CD14-positive monocyte (primary cell): ENCODE measurements at regions not wholly inside any gene's neighbourhood (a gene's known extent, or its start where the extent isn't known, plus 50 kb on each side); places are given as distances from the start of the nearest gene placed in this dataset.

Source experiments
- DNase-seq, 3 donors: peaks; one replicate each; pipeline ENCODE4 v3.0.0-alpha.2; 2011 to 2022
- H2AFZ ChIP-seq: 2 replicates; pipeline ENCODE4 v1.6.0; 2012; ENCODE audit warnings: mild to moderate bottlenecking, low read depth, low read length, inconsistent platforms; ENCODE audit not compliant: insufficient read depth, poor library complexity, severe bottlenecking
- H3K27ac ChIP-seq, 2 donors: 1 replicate in 1 of 2; 2 replicates in 1 of 2; pipeline ENCODE4 v1.5.1; 2012 to 2013; ENCODE audit warnings: low read length in 2 of 2, control low read depth in 1 of 2, inconsistent platforms in 1 of 2, low read depth in 1 of 2, mild to moderate bottlenecking in 1 of 2
- H3K27me3 ChIP-seq, 2 donors: one replicate each; pipeline versions ENCODE4 v1.6.0 to v1.6.1; 2011 to 2013; ENCODE audit warnings: low read length in 2 of 2; ENCODE audit not compliant: control insufficient read depth in 2 of 2, insufficient read depth in 2 of 2
- H3K36me3 ChIP-seq, 2 donors: replicated peaks in 1 of 2; 1 replicate in 1 of 2; 2 replicates in 1 of 2; pipeline versions ENCODE4 v1.5.1 to v1.6.1; 2012 to 2013; ENCODE audit warnings: low read length in 2 of 2, control low read depth in 1 of 2, inconsistent platforms in 1 of 2, mild to moderate bottlenecking in 1 of 2; ENCODE audit not compliant: insufficient read depth in 2 of 2, control insufficient read depth in 1 of 2
- H3K4me1 ChIP-seq, 2 donors: 1 replicate in 1 of 2; 2 replicates in 1 of 2; pipeline versions ENCODE4 v1.5.1 to v1.6.1; 2012 to 2013; ENCODE audit warnings: low read length in 2 of 2, control low read depth in 1 of 2, inconsistent platforms in 1 of 2, mild to moderate bottlenecking in 1 of 2, moderate library complexity in 1 of 2; ENCODE audit not compliant: insufficient read depth in 2 of 2, control insufficient read depth in 1 of 2
- H3K4me2 ChIP-seq: replicated peaks from 2 replicates; pipeline ENCODE3; 2012; ENCODE audit warnings: low read length, moderate library complexity, mild to moderate bottlenecking; ENCODE audit not compliant: poor library complexity, severe bottlenecking; ENCODE audit errors: extremely low read depth
- H3K4me3 ChIP-seq, 3 experiments: fragments of 200-600 bp in 1 of 3; sonication (generic) in 1 of 3; replicated peaks in 1 of 3; 1 replicate in 2 of 3; 2 replicates in 1 of 3; pipeline ENCODE4 v1.5.1; 2011 to 2013; ENCODE audit warnings: low read length in 3 of 3, mild to moderate bottlenecking in 3 of 3, control low read depth in 2 of 3, low read depth in 2 of 3, inconsistent platforms in 1 of 3, moderate library complexity in 1 of 3
- H3K79me2 ChIP-seq: 2 replicates; pipeline ENCODE4 v1.6.0; 2012; ENCODE audit warnings: mild to moderate bottlenecking, control low read depth, inconsistent platforms, low read length, moderate library complexity; ENCODE audit not compliant: insufficient read depth
- H3K9ac ChIP-seq: 2 replicates; pipeline ENCODE4 v1.6.0; 2017; ENCODE audit warnings: low read length, mild to moderate bottlenecking; ENCODE audit not compliant: insufficient read depth, poor library complexity, severe bottlenecking
- H3K9me3 ChIP-seq, 2 donors: replicated peaks in 1 of 2; 1 replicate in 1 of 2; 2 replicates in 1 of 2; pipeline versions ENCODE4 v1.5.1 to v1.6.1; 2012 to 2013; ENCODE audit warnings: low read length in 2 of 2, control low read depth in 1 of 2; ENCODE audit not compliant: control insufficient read depth in 1 of 2, insufficient read depth in 1 of 2
- H4K20me1 ChIP-seq: 2 replicates; pipeline ENCODE4 v1.6.0; 2012; ENCODE audit warnings: mild to moderate bottlenecking, low read length, control low read depth, moderate library complexity; ENCODE audit not compliant: insufficient read depth
- H3K27ac Mint-ChIP-seq, 7 donors: one replicate each; pipeline ENCODE4 v1.8.0; 2020; ENCODE audit warnings: mild to moderate bottlenecking in 7 of 7, mixed read lengths in 7 of 7, moderate library complexity in 6 of 7, inconsistent platforms in 2 of 7
- H3K27me3 Mint-ChIP-seq, 3 donors: one replicate each; pipeline ENCODE4 v1.8.0; 2021 to 2022; ENCODE audit warnings: low read depth in 3 of 3, mild to moderate bottlenecking in 3 of 3, mixed read lengths in 3 of 3, moderate library complexity in 3 of 3, inconsistent platforms in 1 of 3
- H3K36me3 Mint-ChIP-seq, 2 donors: one replicate each; pipeline ENCODE4 v1.8.0; 2020; ENCODE audit warnings: mixed read lengths in 2 of 2, inconsistent platforms in 1 of 2, mild to moderate bottlenecking in 1 of 2
- H3K4me1 Mint-ChIP-seq: one replicate; pipeline ENCODE4 v1.8.0; 2020; ENCODE audit warnings: mild to moderate bottlenecking, mixed read lengths
- H3K4me3 Mint-ChIP-seq, 2 donors: one replicate each; pipeline ENCODE4 v1.8.0; 2020; ENCODE audit warnings: mild to moderate bottlenecking in 2 of 2, mixed read lengths in 2 of 2, moderate library complexity in 1 of 2
- H3K9me3 Mint-ChIP-seq, 7 donors: one replicate each; pipeline ENCODE4 v1.8.0; 2020 to 2022; ENCODE audit warnings: mixed read lengths in 7 of 7, mild to moderate bottlenecking in 6 of 7, moderate library complexity in 6 of 7, inconsistent platforms in 2 of 7
- WGBS: methylation state at CpG from one replicate; pipeline ENCODE4 v1.1.5; 2013; ENCODE audit warnings: missing lambda C conversion rate; ENCODE audit not compliant: insufficient coverage; 5-methylcytosine and 5-hydroxymethylcytosine counted together
- intact Hi-C, 2 donors: fragments of 100-400 bp; cut with micrococcal nuclease; formaldehyde crosslinking; loops; one replicate each; pipeline versions ENCODE4 v1.15.0 to v1.15.1; 2023
- TF ChIP-seq, protein P1 (sequence below): fragments of 200-600 bp; IDR thresholded peaks from one replicate; pipeline ENCODE4 v1.8.0; 2022; ENCODE audit warnings: antibody characterized with exemption, mild to moderate bottlenecking

DNA sequence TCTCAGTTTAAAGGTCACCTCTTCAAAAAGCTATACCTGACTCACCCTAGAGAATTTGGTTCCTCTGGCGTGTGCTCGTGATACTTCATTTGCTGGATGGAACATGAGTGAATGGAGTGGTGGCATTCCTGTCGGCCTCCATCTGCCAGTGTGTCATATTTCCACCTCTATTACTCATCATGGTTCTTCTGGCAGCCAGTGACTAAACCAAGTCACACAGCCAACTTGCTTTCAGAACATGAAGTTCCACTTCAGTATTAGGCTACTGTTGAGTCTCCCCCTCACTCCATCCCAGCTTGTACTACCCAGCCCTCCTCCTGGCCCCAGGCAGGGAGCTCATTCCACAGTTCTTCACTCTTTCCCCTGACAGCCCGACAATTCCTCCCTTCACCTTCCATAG, 169.8 kb downstream of the MREG start:
- Histone ChIP-seq H3K27ac (no peak overlapping the region), H2AFZ (no peak overlapping the region), H4K20me1 (no peaks in the 10 kb centered on the region), H3K9ac (no peak overlapping the region), H3K9me3 (peaks cover 0 to 3% of the 10 kb centered on the region in 2 donors), H3K27me3 (peaks cover 0 to 2% of the 10 kb centered on the region in 2 donors), H3K4me2 (no peak overlapping the region), H3K4me3 (no peak overlapping the region), H3K36me3 (no peaks in the 10 kb centered on the region), H3K4me1 (peaks cover 37 to 43% of the 10 kb centered on the region in 2 donors), H3K79me2 (no peaks in the 10 kb centered on the region)
- H3K27me3 Mint-ChIP-seq, result peaks cover 1 to 5% (median 2%) of the 10 kb centered on the region in 3 donors
- WGBS, result no CpG with 5 or more reads among the region's 4 CpGs
- H3K9me3 Mint-ChIP-seq, result peaks cover under 1 to 6% (median 3%) of the 10 kb centered on the region in 7 donors
- H3K36me3 Mint-ChIP-seq, result no peaks in the 10 kb centered on the region
- intact Hi-C loops, result loop anchor here (5.0 to 10.0 kb wide), 2 partner anchors 51 to 61 kb away; no protein-coding TSS in a partner anchor
- H3K27ac Mint-ChIP-seq, result no peak overlapping the region
- H3K4me3 Mint-ChIP-seq, result no peak overlapping the region
- DNase-seq, result peak; percentile 22 to 68 (median 46)
- TF ChIP-seq, protein P1, sequence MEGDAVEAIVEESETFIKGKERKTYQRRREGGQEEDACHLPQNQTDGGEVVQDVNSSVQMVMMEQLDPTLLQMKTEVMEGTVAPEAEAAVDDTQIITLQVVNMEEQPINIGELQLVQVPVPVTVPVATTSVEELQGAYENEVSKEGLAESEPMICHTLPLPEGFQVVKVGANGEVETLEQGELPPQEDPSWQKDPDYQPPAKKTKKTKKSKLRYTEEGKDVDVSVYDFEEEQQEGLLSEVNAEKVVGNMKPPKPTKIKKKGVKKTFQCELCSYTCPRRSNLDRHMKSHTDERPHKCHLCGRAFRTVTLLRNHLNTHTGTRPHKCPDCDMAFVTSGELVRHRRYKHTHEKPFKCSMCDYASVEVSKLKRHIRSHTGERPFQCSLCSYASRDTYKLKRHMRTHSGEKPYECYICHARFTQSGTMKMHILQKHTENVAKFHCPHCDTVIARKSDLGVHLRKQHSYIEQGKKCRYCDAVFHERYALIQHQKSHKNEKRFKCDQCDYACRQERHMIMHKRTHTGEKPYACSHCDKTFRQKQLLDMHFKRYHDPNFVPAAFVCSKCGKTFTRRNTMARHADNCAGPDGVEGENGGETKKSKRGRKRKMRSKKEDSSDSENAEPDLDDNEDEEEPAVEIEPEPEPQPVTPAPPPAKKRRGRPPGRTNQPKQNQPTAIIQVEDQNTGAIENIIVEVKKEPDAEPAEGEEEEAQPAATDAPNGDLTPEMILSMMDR, result no peak
- H3K4me1 Mint-ChIP-seq, result peaks cover 35% of the 10 kb centered on the region

DNA sequence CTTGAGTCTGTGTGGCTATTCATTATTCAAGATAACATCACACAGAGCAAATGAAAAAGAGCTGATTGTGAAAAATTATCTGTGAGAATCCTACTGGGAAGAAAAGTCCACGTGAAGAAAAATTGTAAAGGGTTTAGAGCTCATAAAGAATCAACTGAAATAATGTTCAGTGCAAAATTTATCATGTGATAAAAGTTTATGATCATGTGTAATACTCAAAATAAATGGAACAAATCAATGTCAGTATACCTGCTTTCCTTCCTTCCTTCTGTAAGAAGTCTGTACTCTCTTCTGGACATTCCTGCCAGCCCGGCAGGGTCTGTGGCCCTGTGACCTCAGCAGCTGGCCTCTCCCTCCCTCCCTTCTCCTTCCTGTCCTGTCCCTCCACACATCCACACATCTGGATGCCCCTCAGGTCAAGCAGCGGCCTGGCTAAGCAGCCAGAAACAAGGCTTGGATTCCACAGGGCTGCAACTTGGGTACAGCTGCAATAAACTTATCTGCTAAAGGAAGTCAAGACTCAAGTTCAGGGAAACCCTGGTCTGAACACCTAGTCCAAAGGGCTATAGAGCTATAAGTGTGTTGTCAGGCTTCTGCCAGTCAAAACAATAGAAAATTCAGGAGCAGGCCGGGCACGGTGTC, 172.1 kb downstream of the MREG start:
- no peak overlapping the region for H3K4me3 Mint-ChIP-seq
- no peaks in the 10 kb centered on the region for H4K20me1 ChIP-seq
- H3K9me3 Mint-ChIP-seq, result no peaks in the 10 kb centered on the region
- no peaks in the 10 kb centered on the region for H3K36me3 Mint-ChIP-seq
- H3K79me2 ChIP-seq, result no peaks in the 10 kb centered on the region
- H3K27me3 Mint-ChIP-seq, result peaks cover 1 to 3% (median 2%) of the 10 kb centered on the region in 3 donors
- TF ChIP-seq, protein P1, result no peak
- H3K9ac ChIP-seq, result no peak overlapping the region
- H3K4me1 ChIP-seq, result peaks cover 16 to 23% of the 10 kb centered on the region in 2 donors
- H3K27ac Mint-ChIP-seq, result no peak overlapping the region
- no peaks in the 10 kb centered on the region for H3K9me3 ChIP-seq
- H2AFZ ChIP-seq, result no peak overlapping the region
- no peak for DNase-seq
- intact Hi-C loops, result loop anchor here (5.0 to 10.0 kb wide), 2 partner anchors 49 to 64 kb away; no protein-coding TSS in a partner anchor
- H3K4me1 Mint-ChIP-seq, result peaks cover 19% of the 10 kb centered on the region
- no peak overlapping the region for H3K4me2 ChIP-seq
- H3K4me3 ChIP-seq, result no peak overlapping the region
- H3K36me3 ChIP-seq, result no peaks in the 10 kb centered on the region
- peaks cover 0 to 2% of the 10 kb centered on the region in 2 donors for H3K27me3 ChIP-seq
- H3K27ac ChIP-seq, result no peak overlapping the region
- WGBS, result 92% methylated on average over 2 of the region's 5 CpGs
